ENCODE measurements at regions not wholly inside any gene's neighbourhood (a gene's known extent, or its start where the extent isn't known, plus 50 kb on each side); places are given as distances from the start of the nearest gene placed in this dataset.
A peak's percentile ranks its signal among the peaks of the same experiment; 100 is the strongest.

DNA sequence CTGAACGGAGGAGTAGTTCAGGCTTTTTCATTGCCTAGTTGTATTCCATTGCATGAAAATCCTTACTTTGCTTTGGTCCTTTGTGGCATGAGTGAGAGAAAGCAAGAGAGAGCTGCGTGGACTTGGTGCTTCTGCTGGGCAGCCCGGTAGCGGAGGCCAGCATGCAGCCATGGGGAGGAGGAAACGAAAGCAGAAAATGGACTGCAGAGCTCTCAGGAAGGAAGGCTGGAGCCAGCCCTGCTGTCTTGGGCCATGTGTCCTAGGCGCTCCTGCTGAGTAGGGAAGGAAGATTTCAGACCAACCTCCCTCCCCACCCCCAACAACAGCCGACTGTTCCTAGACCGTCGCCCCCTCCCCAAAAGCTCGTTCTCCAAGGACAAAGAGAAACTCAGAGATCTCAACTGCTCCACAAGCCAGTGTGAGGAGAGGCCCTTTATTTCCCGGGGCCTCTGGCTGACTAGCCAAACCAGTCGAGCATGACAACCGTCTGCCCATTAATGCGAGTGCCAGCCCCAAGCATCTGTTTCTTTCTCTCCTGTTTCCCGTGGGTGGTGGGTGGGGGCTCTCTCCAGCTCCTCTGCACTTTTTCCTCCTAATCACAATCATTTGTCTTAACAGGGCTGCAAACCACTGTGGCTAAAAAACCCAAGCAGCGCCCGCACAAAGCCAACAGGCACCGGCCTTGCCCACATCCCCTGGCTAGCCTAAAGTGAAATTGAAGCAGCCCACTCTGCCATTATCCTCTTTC lies 66.8 kb upstream of the FZD7 start:
- no peak for DNase-seq (ENCODE audit: missing footprints)
- no peak for ATAC-seq
- intact Hi-C loops (cut with DNase I), result no loop called here

DNA sequence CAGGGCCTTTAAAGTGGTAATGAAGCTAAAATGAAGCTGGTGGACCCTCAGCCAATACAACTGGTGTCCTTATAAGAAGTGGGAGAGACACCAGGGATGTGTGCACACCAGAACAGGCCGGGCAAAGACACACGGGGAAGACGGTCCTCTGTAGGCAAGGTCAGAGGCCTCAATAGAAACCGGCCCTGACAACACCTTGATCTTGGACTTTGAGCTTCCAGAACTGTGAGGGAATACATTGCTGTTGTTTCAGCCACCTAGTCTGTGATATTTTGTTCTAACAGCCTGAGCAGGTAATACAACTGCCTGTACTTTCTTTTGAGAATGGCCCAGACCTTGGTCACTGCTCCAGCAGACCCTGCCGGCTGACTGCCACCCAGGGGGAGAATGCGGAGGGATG lies 65.6 kb upstream of the FZD7 start:
- no peak for ATAC-seq
- no peak for DNase-seq (ENCODE audit: missing footprints)
- intact Hi-C loops (cut with DNase I), result no loop called here

DNA sequence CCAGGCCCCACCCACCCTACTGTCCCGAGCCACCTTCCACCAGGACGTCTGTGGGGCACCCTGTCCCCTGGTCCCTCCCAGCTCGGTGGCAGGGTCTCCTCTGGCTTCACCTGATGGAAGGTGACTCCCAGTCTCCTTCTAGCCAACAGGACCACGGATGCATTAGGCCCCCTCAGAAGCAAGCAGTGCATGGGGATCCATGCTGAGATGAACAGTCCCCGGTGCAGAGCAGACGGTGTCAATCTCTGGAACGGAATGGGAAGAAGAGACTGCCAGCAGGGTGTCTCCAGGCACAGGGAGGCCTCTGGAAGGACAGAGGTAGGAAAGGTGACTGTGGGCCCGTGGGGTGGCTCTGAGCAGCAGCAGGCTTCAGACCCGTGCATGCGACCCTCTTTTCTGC lies 65.2 kb upstream of the FZD7 start:
- intact Hi-C loops (cut with DNase I), result no loop called here
- no peak for DNase-seq (ENCODE audit: missing footprints)
- no peak for ATAC-seq

DNA sequence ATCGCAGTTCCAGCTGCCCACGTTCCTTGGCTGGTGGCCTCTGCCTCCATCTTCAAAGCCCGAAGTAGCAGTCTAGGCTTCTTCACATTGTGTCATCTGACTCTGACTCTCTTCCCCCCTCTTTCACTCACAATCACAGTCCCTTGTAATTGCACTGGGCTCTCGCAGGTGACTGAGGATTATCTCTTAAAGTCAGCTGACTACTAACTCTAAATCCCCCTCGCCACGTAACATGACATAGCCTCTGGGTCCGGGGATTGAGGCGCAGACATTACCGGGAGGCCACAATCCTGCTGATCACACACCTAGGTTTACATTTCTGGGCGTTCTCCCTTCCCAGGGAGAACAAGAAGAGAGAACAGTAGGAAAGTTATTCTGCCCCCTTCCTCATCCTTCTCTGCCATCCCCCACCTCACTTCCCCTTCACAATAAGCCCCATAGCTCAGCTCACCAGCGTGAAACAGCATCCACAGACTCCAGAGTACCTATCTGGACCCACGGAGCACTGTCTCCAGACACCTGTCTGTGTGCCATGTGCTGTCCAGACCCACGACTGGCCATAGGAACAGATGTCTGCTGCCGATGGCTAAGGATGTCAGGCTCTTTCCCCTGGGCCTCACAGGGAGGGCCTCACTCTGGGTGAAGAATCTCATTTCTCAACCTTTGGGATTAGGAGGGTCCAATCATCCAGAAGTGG lies 64.3 kb upstream of the FZD7 start:
- DNase-seq (ENCODE audit: missing footprints) (no peak), ATAC-seq (no peak)
- intact Hi-C loops (cut with DNase I), result no loop called here

DNA sequence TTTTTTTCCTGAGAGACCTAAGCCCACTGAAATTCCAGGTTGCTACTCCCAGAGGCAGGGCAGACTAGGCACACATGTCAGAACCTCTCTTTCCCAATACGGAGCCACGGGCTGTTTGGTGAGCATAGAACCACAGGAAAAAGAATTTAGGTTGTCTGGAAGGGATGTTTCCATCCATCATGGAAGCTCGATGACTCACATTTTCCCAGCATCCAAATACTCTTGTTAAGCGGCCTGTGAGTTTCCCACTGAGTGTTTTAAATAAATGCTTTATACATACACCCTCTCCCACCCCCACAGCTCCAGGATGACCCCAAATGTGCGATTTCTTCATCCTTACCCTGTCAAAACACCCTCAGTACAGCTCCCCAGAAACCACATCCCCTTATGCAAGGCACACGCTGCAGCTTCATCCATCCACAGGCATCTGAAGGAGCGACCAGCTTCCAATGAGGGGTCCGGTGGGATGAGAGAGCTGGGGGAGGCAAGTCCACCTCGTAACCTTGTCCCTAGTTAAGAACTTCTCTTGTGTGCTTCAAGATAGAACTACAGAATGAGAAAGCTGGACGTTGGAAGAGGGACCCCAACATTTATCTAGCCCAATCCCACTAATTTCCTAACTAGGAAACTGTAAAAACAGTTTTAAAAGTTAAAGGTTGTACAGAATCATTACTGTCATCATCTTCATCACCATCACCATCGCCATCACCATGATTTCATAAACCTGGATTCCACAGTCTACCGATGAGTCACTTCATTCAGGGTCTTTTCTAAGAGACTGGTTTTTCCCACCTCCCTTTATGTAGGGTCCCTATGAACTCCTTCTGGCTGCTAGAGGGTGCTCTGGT lies 63.5 kb upstream of the FZD7 start:
- intact Hi-C loops (cut with DNase I), result no loop called here
- ATAC-seq, result no peak
- no peak for DNase-seq (ENCODE audit: missing footprints)

DNA sequence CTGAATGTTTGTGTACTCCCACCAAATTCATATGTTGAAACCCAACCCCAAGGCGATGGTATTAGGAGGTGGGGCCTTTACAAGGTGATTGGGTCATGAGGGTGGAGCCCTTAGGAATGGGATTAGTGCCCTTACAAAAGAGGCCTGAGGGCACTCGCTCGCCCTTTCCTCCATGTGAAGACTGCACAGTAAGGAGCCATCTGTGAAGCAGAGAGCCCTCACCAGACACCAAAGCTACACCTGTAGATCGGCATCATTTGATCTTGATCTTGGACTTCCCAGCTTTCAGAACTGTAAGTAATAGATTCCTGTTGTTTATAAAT lies 62.9 kb upstream of the FZD7 start:
- DNase-seq (ENCODE audit: missing footprints) (no peak), ATAC-seq (no peak)
- intact Hi-C loops (cut with DNase I), result no loop called here

DNA sequence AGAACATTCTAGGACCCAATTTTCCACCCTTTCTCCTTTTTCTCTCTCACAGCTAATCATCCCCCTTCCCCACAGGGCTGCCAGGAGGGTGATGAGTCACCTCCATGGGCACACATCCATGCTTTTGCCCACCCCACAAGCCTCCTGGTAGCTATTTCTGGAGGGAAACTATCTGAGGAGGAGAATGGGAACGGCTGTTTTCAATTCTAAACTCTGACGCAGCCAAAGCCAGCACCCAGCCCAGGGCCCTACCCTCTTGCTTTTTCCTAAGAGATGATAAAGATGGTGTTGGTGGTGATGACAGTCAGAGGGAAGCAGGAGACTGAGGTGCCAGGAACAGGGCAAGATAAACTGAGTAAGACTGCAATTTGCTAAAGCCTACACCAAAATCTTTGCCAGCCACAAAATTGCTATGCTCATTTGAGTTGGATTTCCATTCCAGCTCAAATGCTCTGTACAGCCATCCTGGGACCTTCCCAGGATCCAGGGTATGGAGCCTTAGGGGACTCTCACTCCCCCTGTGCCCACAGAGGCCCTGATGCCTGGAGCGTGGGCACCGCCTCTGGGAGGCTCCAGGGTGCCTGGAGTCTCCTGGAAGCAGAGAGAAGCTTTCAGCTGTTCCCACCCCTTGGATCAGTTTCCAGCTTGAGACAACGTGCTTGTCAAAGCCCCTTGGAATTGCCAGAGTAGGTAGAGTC lies 62.0 kb upstream of the FZD7 start:
- intact Hi-C loops (cut with DNase I), result no loop called here
- DNase-seq (ENCODE audit: missing footprints) (no peak), ATAC-seq (peak; percentile 23)

DNA sequence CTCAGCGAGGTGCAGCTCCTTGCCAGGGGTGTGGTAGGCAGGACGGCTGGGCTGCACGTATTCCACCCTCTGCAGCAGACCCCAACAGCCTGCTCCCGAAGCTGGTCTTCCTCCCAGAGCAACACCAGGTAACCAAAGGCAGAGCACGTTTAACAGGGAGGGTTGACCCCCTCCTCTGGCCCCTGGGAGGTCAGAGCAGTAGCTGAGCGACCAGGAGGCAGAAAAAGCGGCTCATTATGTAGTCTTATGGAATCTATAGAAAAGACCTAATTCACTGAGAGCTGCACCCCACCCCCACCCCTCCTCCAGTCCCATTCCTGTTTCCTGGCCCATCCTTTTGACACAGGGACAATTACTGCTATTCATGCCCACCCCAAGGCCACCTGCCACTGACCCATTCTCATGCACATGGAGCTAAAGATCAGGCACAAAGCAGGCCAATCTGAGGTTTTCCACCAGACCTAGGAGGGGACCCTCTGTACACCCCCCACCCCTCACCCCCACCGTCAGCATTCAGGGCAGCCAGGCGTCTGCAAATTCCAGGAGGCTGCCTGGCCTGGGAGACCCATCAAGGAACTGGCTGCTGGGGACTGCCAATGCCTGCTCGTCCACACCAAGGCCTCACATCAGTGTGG lies 60.9 kb upstream of the FZD7 start:
- DNase-seq (ENCODE audit: missing footprints) (no peak), ATAC-seq (no peak)
- intact Hi-C loops (cut with DNase I), result no loop called here

DNA sequence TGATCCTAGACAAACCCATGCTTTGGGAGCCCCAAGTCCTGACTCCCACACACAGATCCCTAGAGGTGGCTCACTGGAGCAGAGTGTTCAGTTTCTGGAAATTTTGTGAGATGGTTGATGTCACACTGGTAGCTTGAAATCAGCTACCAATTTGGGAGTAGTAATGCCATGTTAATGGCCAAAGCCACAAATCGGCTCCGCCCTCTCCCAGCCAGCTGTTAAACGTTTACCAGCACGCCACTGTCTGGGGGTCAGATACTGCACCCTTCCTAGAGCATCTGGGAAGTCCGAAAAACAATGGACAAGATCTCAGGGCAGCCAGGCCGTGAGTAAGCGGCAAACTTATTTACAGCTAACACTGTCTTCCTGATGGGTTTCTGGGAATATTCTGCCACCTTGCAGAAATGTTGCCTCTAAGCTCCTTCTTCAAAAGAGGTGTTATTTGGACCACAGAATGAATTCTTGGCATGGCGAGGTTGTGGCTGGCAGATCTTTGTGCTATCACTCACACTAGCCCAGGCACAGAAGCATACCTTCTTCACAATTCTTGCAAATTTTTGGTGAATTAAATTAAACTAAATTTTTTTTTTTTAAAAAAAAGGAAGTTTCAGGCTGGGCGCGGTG lies 60.2 kb upstream of the FZD7 start:
- DNase-seq (ENCODE audit: missing footprints), result no peak
- intact Hi-C loops (cut with DNase I), result no loop called here

DNA sequence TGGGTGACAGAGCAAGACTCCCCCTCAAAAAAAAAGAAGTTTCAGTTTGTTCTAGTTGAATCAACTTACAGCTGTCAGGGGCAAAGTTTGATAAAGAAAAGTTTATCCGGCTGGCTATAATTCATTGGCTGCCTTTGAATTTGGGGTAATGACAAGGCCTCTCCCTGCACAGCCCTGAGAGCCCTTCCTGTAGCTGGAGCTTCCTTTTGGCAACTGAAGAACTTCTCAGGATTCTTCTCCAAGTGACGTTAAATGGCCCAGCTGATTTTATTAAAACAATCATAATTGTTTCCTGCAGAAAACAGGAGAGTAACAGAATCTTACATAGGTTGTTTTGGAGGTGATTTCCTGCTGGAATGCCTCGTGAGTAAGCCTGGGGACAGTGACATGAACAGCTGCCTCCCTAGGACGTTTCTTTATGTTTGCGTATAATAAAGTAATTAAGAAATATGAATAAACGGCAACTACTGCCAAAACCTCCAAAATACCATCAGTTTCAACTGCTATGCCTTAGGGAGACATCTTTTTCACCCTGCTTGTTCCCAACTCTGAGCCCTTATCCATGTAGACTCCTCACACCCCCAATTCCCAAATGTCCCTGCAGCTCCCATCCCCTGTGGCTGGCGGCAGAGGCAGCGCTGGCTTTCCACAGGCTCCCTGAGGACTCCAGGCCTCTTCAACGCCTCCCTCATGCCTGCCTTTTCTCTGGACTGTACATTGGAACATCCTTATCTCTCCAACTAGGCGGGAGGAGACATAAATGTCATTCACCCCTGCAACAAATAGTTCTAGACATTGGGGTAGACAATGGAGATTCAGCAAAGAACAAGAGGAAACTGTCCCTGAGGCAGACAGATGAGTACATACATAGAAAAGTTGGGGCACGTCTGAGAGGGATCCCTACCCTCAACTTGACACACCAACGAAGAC lies 59.2 kb upstream of the FZD7 start:
- intact Hi-C loops (cut with DNase I), result no loop called here
- ATAC-seq (no peak), DNase-seq (ENCODE audit: missing footprints) (no peak)

More for the DNA sequence above, 60.2 kb upstream of the FZD7 start:
- ATAC-seq, result no peak

DNA sequence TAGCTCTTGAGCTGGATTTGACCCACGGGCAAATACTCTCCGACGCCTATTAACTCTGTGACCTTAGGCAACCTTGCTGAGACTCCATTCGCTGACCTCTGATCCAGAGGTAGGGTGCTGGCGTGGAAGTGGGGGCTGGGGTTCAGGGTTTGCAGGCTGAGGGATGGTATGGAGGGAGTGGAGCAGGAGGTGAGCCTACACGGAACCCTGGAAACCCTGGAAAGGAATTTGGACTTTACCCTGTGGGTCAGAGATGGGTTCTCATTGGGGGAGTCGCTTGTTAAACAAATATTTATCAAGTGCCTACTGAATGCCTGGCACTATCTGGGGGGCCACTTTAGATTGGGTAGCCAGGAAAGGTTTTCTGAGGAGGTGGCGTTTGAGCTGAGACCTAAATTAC lies 58.2 kb upstream of the FZD7 start:
- ATAC-seq (no peak), DNase-seq (ENCODE audit: missing footprints) (no peak)
- intact Hi-C loops (cut with DNase I), result no loop called here

DNA sequence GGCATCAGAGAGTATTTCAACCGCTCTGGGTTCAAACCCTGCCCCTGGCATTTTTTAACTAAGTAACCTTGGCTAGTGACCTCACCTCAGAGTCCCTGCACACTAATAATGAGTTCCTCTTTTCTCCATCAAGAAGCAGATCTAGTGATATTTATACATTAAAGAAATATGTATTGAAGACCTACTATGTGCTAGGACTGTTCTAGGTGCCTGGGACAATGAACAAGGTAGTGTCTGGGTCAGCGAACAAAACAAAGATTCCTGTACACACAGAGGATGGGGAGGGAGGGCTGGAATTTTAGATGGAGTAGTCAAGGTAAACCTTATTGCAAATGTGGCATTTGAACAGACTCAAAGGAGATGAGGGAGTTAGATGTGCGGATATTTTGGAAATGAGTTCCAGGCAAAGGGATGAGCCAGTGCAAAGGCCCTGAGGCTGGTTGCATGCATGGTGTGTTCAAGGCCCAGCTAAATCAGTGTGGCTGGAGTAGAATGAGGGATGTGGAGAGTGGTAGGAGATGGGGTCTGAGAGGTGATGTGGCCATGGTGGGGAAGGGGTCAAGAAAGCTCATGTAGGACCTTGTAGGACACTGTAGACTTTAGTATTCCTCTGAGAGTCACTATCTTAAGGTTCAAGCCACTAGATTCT lies 57.6 kb upstream of the FZD7 start:
- intact Hi-C loops (cut with DNase I), result no loop called here
- DNase-seq (ENCODE audit: missing footprints) (no peak), ATAC-seq (no peak)

DNA sequence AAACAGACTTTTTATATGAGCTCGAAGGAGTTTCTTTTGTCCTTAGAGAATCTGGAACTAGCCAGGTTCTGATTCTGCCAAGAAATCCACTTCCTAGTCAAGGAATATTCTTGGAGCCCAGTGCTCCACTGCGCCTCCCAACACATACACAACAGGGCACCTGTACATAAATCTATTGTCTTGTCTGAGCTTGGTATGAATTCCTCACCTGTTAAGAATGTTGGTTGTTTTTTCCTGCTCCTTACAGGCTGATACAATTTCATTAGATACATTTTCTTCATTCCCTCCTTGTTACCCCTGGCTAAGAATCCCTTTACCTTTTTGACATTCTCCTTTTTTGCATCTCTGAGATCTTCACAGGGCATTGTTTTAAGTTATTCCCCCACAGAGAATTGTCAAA lies 56.0 kb upstream of the FZD7 start:
- no peak for ATAC-seq
- intact Hi-C loops (cut with DNase I), result no loop called here
- no peak for DNase-seq (ENCODE audit: missing footprints)

DNA sequence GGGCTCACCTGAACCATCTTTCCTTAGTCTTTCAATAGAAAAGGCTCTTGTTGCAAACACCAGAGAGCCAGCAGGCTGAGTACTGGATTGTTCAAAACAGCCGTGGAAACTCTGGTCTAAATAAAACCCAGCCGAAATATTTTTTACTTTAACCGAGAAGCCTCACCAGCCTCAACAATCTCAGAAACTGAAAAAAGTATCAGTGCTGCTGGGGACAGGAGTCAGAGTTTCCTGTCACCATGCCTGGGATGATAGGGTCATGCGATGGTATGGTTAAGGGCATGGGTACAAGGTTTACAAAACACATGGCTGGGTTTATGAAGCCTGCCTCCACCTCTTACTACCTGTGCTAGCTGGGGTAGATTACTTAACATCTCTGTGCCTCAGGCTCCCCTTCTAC lies 55.3 kb upstream of the FZD7 start:
- DNase-seq (ENCODE audit: missing footprints) (no peak), ATAC-seq (no peak)
- intact Hi-C loops (cut with DNase I), result no loop called here

DNA sequence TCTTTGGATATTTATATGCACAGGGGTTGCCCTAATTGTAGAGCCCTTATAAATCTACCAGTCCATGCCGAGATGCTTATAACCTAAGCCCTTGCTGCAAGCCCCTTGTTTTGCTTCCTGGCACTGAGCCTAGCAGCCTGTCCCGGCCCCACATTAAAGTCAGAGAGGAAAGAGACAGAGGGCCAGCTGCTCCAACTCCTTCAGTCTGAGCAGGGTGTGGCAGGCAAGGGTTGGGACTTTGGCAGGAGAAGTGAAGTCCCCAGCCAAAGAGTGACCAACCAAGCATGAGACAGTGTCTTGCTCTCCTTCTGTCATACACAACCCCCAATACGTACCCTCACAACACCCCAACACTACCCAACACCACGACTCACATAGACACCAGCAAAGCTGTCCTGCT lies 54.7 kb upstream of the FZD7 start:
- peak; percentile 26 for ATAC-seq
- DNase-seq (ENCODE audit: missing footprints), result no peak
- intact Hi-C loops (cut with DNase I), result no loop called here

DNA sequence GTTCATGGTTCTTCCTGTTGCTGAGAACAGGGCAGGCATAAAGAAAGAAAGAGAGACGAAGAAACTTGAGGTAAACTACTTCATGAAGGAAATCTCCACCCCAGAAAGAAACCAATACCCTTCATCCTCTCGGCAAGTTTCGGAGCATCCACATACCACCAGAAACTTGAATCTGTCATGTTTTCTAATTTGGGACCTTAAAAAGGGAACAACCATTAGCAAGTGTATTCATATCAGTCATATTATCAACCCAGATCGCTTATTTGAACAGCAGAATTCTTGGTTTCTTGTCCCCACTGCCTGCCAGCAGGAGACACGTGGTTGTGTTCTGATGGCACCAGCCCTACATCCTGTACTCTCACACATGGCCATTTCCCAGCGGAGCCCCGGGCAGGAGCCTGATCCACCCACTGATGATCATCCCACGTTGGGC lies 53.2 kb upstream of the FZD7 start:
- DNase-seq (ENCODE audit: missing footprints) (no peak), ATAC-seq (no peak)
- intact Hi-C loops (cut with DNase I), result no loop called here

DNA sequence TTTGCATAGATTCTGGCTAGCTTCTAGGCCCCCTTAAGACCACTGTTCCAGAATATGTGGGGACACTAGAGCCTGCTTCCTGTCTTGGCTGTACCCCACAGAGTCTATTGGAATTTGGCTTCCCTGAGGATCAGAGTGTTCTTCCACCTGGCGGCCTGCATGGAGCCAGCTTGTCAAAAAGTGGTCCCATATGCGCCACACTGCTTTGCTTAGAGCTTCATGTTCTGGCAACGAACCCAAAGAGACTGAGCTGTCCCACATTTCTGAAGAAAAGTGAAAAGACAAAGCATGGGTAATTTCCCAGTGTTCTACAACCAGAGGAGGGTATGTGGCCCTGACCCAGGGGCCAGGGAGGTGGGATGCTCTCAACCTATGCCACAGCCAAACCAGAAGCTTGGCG lies 52.7 kb upstream of the FZD7 start:
- DNase-seq (ENCODE audit: missing footprints) (no peak), ATAC-seq (no peak)
- intact Hi-C loops (cut with DNase I), result no loop called here
